Body of pancreas (tissue), 4 donors: ENCODE measurements at regions not wholly inside any gene's neighbourhood (a gene's known extent, or its start where the extent isn't known, plus 50 kb on each side); places are given as distances from the start of the nearest gene placed in this dataset.

Experiments used
- ATAC-seq: fragments of 150-250 bp; one replicate; pipeline ENCODE4 v1.9.1; 2016
- DNase-seq, 4 donors: peaks; one replicate each; pipeline ENCODE4 v3.0.0-alpha.2; 2019
- H3K27ac ChIP-seq, 4 donors: fragments of 200-600 bp; sonication (generic); 1 replicate in 3 of 4; 2 replicates in 1 of 4; pipeline versions ENCODE4 v1.5.1 to v1.6.1; 2016 to 2019; ENCODE audit warnings: mild to moderate bottlenecking in 1 of 4, mixed read lengths in 1 of 4, moderate library complexity in 1 of 4
- H3K27me3 ChIP-seq, 2 donors: fragments of 200-600 bp; sonication (generic); one replicate each; pipeline ENCODE4 v1.6.0; 2016; ENCODE audit warnings: mild to moderate bottlenecking in 1 of 2
- H3K36me3 ChIP-seq, 2 donors: fragments of 200-600 bp; sonication (generic); replicated peaks in 1 of 2; 2 replicates each; pipeline ENCODE4 v1.5.1; 2016; ENCODE audit warnings: low read depth in 2 of 2; ENCODE audit not compliant: insufficient read depth in 1 of 2
- H3K4me1 ChIP-seq: fragments of 200-600 bp; sonication (generic); one replicate; pipeline ENCODE4 v1.6.0; 2016
- H3K4me3 ChIP-seq, 2 donors: fragments of 200-600 bp; sonication (generic); 1 replicate in 1 of 2; 2 replicates in 1 of 2; pipeline ENCODE4 v1.5.1; 2016 to 2019
- H3K9me3 ChIP-seq, 3 donors: fragments of 200-600 bp; sonication (generic); 1 replicate in 2 of 3; 2 replicates in 1 of 3; pipeline ENCODE4 v1.5.1; 2016
- POLR2A ChIP-seq, 3 donors: fragments of 450-650 bp; IDR thresholded peaks; one replicate each; pipeline ENCODE4 v1.6.1; 2016; ENCODE audit warnings: antibody characterized with exemption in 3 of 3, mild to moderate bottlenecking in 2 of 3
- WGBS, 2 donors: methylation state at CpG; one replicate each; pipeline ENCODE4 v1.1.5; 2017; 5-methylcytosine and 5-hydroxymethylcytosine counted together
- intact Hi-C: fragments of 100-400 bp; cut with DNase I; formaldehyde crosslinking; loops from one replicate; pipeline ENCODE4 v1.15.1; 2023
- TF ChIP-seq, protein P1 (sequence below), 7 experiments: fragments of 450-650 bp in 4 of 7; fragments of 200-600 bp in 3 of 7; sonication (generic) in 3 of 7; IDR thresholded peaks; one replicate each; pipeline ENCODE4 v1.5.1; 2016 to 2019; ENCODE audit warnings: antibody characterized with exemption in 7 of 7

DNA sequence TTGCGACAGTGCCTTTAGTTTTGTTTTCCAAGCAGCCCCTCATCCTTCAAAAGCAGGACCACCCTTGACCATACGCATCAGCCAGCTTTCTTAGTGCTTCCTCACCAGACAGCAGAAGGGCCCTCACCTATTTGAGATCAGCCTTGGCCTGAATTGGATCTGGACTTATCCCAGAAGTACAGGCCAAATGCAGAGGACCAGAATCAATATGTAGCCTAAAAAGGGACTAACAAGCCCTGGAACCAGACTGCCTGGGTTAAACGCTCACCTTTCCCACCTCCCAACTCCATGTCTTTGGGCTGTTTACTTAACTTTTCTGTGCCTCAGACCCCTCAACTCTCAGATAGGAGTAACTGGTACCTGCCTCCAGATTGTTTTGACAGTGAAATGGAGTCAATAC, 77.7 kb upstream of the ATP6AP2 start:
- 90 to 100% methylated on average over 1 to 3 of the region's 3 CpGs for WGBS, 2 donors
- ATAC-seq = no peak
- TF ChIP-seq, protein P1, sequence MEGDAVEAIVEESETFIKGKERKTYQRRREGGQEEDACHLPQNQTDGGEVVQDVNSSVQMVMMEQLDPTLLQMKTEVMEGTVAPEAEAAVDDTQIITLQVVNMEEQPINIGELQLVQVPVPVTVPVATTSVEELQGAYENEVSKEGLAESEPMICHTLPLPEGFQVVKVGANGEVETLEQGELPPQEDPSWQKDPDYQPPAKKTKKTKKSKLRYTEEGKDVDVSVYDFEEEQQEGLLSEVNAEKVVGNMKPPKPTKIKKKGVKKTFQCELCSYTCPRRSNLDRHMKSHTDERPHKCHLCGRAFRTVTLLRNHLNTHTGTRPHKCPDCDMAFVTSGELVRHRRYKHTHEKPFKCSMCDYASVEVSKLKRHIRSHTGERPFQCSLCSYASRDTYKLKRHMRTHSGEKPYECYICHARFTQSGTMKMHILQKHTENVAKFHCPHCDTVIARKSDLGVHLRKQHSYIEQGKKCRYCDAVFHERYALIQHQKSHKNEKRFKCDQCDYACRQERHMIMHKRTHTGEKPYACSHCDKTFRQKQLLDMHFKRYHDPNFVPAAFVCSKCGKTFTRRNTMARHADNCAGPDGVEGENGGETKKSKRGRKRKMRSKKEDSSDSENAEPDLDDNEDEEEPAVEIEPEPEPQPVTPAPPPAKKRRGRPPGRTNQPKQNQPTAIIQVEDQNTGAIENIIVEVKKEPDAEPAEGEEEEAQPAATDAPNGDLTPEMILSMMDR (IDR thresholded peaks at IDR 0.05) = no peak
- no peak for TF ChIP-seq POLR2A (IDR thresholded peaks at IDR 0.05)
- Histone ChIP-seq H3K36me3 (no peaks in the 10 kb centered on the region), H3K27ac (no peak overlapping the region), H3K27me3 (no peaks in the 10 kb centered on the region), H3K9me3 (no peaks in the 10 kb centered on the region), H3K4me3 (no peak overlapping the region), H3K4me1 (no peaks in the 10 kb centered on the region)
- intact Hi-C loops = no loop called here
- DNase-seq = no peak

DNA sequence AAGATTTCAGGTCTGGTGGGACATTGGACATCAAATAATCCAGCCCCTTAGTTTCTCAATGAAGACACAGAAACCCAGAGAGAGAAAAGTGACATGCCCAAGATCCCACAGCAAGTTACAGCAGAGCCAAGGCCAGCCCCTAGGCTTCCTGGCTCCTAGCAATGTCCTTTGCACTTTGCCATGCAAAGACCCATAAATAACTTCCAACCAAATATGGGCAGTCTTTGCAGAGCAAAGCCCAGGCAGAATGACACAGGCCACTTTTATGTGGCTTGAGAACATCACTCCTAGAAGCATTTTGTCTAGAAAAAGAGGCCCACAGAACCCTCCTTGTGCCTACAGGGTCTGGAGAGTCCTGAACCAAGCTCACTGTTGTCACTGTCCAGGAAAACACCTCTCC, 78.1 kb upstream of the ATP6AP2 start:
- Histone ChIP-seq H3K27me3 (no peaks in the 10 kb centered on the region), H3K36me3 (no peaks in the 10 kb centered on the region), H3K9me3 (no peaks in the 10 kb centered on the region), H3K27ac (no peak overlapping the region), H3K4me3 (no peak overlapping the region), H3K4me1 (no peaks in the 10 kb centered on the region)
- DNase-seq (no peak), ATAC-seq (no peak)
- TF ChIP-seq, protein P1 (IDR thresholded peaks at IDR 0.05) = no peak
- no peak for TF ChIP-seq POLR2A (IDR thresholded peaks at IDR 0.05)
- intact Hi-C loops = no loop called here

DNA sequence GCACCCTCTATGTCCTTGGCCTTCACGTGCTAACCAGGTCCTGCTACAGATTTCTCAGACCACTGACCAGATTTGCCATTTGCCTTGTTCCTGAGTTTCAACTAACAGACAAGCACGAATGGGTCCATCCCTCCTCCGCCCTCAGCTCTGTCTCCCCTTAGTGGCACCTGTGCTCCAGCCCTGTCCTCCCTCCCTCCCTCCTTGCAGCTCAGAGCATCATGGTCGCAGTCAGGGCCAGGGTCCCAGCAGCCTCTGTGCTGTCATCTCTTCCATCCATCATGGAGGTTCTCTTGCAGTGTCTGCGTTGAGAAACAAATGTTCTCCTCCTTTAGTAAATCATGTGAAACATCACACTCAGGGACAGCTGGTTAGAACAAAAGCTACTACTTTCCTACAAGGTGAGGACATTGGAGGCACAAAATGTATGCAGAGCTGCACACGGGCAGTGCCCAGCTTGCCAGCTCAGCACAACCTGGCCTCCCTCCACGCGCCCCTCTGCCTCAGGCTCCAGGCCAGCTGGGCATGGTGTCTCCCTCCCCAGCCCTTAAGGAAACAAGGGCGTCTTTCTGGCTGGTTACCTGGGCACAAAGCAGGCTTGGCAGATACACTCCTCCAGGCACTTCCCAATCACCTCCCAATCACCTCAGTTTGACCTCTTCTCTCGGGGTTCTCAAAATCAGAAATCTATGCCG, 79.5 kb upstream of the ATP6AP2 start:
- 43 to 72% methylated on average over 8 of the region's 11 CpGs for WGBS, 2 donors
- TF ChIP-seq, protein P1 (IDR thresholded peaks at IDR 0.05) = no peak
- no peak for TF ChIP-seq POLR2A (IDR thresholded peaks at IDR 0.05)
- Histone ChIP-seq H3K4me3 (no peak overlapping the region), H3K9me3 (no peaks in the 10 kb centered on the region), H3K36me3 (no peaks in the 10 kb centered on the region), H3K4me1 (no peaks in the 10 kb centered on the region), H3K27ac (no peak overlapping the region), H3K27me3 (no peaks in the 10 kb centered on the region)
- intact Hi-C loops = no loop called here
- DNase-seq (no peak), ATAC-seq (no peak)

DNA sequence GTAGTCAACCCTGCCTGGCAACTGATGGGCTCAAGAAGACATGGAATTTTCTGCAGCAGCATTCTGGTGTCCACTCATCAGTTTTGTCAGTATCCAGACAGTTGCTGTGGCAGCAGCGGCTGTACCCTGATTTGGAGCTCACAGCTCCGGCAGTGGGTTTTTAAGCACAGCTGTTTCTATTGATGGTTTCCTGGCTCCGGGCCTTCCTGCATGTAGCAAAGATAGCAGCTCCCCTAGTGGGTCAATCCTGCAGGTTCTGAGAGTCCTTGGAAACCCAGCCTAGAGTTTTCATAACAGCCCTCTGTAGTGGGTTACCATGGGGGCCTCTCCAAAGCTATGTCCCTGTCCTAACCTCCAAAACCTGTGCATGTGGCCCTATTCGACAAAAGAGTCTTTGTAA, 84.0 kb upstream of the ATP6AP2 start:
- Histone ChIP-seq H3K27ac (no peak overlapping the region), H3K4me1 (no peaks in the 10 kb centered on the region), H3K27me3 (no peaks in the 10 kb centered on the region), H3K4me3 (no peak overlapping the region), H3K9me3 (no peaks in the 10 kb centered on the region), H3K36me3 (no peaks in the 10 kb centered on the region)
- peak in 3 of 4 donors; percentile 26 to 35 (median 32) for DNase-seq
- peak; percentile 40 for ATAC-seq
- intact Hi-C loops = no loop called here
- TF ChIP-seq POLR2A (IDR thresholded peaks at IDR 0.05) = no peak
- TF ChIP-seq, protein P1 (IDR thresholded peaks at IDR 0.05) = peak in 2 of 7 experiments; percentile 11 to 12
- 54 to 88% methylated on average over 1 to 4 of the region's 4 CpGs for WGBS, 2 donors

DNA sequence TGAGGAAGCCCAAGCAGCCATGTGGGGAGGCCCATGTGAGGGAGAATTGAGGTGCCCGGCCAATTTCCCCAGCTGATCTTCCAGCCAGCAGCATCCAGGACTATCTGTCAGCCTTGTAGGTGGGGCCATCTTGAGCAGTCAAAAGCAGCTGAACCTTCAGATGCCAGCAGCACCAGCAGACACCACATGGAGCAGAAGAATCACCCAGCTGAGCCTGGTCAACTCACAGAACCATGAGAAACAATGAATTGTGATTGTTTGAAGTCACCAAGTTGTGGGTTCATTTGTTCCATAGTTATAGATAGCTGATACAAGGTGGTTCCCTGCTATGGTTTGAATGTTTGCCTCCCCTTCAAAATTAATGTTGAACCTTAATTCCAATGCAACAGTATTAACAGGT, 85.1 kb upstream of the ATP6AP2 start:
- Histone ChIP-seq H3K36me3 (no peaks in the 10 kb centered on the region), H3K4me3 (no peak overlapping the region), H3K27ac (no peak overlapping the region), H3K9me3 (no peaks in the 10 kb centered on the region), H3K4me1 (no peaks in the 10 kb centered on the region), H3K27me3 (no peaks in the 10 kb centered on the region)
- 0 to 100% methylated on average over 1 of the region's 1 CpG for WGBS, 2 donors
- no peak for TF ChIP-seq POLR2A (IDR thresholded peaks at IDR 0.05)
- TF ChIP-seq, protein P1 (IDR thresholded peaks at IDR 0.05) = no peak
- ATAC-seq (no peak), DNase-seq (no peak)
- intact Hi-C loops = no loop called here
